Ovary (tissue), 7 donors: ENCODE measurements at regions not wholly inside any gene's neighbourhood (a gene's known extent, or its start where the extent isn't known, plus 50 kb on each side); places are given as distances from the start of the nearest gene placed in this dataset.

Source experiments
- DNase-seq, 5 donors: peaks; one replicate each; pipeline ENCODE4 v3.0.0-alpha.2; 2019 to 2020
- H3K27ac ChIP-seq, 2 donors: fragments of 200-600 bp; one replicate each; pipeline versions ENCODE4 v1.5.1 to v1.8.0; 2019 to 2022
- H3K27me3 ChIP-seq: fragments of 200-600 bp; one replicate; pipeline ENCODE4 v1.8.0; 2022
- H3K36me3 ChIP-seq: fragments of 200-600 bp; sonication (generic); one replicate; pipeline ENCODE4 v1.5.1; 2019
- H3K4me1 ChIP-seq: one replicate; pipeline ENCODE4 v1.8.1; 2013; ENCODE audit warnings: mild to moderate bottlenecking, moderate library complexity; ENCODE audit not compliant: insufficient read depth
- H3K4me3 ChIP-seq: fragments of 200-600 bp; sonication (generic); one replicate; pipeline ENCODE4 v1.5.1; 2017
- H3K9me3 ChIP-seq, 2 donors: fragments of 200-600 bp in 1 of 2; sonication (generic) in 1 of 2; one replicate each; pipeline versions ENCODE4 v1.5.1 to v1.8.1; 2013 to 2019; ENCODE audit warnings: mild to moderate bottlenecking in 1 of 2, moderate library complexity in 1 of 2
- CTCF ChIP-seq, 3 donors: fragments of 450-650 bp in 2 of 3; fragments of 200-600 bp in 1 of 3; IDR thresholded peaks; one replicate each; pipeline versions ENCODE4 v1.5.1 to v1.8.0; 2016 to 2022; ENCODE audit warnings: antibody characterized with exemption in 3 of 3, mild to moderate bottlenecking in 1 of 3
- EP300 ChIP-seq: sonication (generic); formaldehyde crosslinking; IDR thresholded peaks from one replicate; pipeline ENCODE4 v1.6.1; 2017; ENCODE audit warnings: antibody characterized with exemption
- POLR2A ChIP-seq: fragments of 450-650 bp; IDR thresholded peaks from one replicate; pipeline ENCODE4 v1.6.1; 2017; ENCODE audit warnings: antibody characterized with exemption, mild to moderate bottlenecking, moderate library complexity
- WGBS, 3 donors: extraction: QIAGEN DNeasy Blood & Tissue Kit in 1 of 3; methylation state at CpG; one replicate each; pipeline versions ENCODE4 v1.1.5 to v1.1.7; 2013 to 2017; 5-methylcytosine and 5-hydroxymethylcytosine counted together
- intact Hi-C, 4 donors: fragments of 100-400 bp; cut with DNase I; formaldehyde crosslinking; loops; one replicate each; pipeline versions ENCODE4 v1.11.0 to v1.15.1; 2022 to 2023
- donor health status: DM: no; HTN: no; CAD: no; lungs with moderate emphysema.
- donor health status: DM: no; HTN: no; CAD: no.
- donor health status: Bipolar disorder and iron deficiency.
- donor health status: DM: no; HTN: no; CAD: no.
- donor health status: DM: yes; HTN: yes; CAD: no.

DNA sequence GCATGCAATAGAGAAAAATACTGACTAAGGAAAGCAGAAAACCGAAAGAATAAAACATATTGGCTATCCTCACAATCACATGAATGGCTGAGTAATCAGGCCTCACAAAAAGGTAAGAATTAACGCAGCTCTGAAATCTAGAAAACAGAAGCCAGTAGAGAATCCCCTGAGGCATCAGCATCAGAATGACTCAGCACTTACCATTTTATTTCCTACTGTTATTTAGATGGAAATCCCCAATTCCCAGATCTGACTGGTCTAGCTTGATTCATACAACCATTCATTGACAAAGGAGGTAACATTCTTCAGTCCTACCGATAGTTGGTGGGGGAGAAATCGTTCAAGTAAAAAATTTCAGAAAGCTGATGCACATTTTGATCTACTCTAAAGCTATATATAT lies 1408.4 kb upstream of the WWC1 start:
- 84 to 86% (median 85%) methylated on average over 4 of the region's 4 CpGs for WGBS, 3 donors
- intact Hi-C loops = no loop called here
- TF ChIP-seq POLR2A = no peak
- no peaks in the 10 kb centered on the region for H3K27me3 ChIP-seq
- no peaks in the 10 kb centered on the region for H3K4me1 ChIP-seq
- H3K27ac ChIP-seq = no peak overlapping the region
- no peak overlapping the region for H3K4me3 ChIP-seq
- H3K36me3 ChIP-seq = no peaks in the 10 kb centered on the region
- H3K9me3 ChIP-seq = no peaks in the 10 kb centered on the region
- no peak for DNase-seq

DNA sequence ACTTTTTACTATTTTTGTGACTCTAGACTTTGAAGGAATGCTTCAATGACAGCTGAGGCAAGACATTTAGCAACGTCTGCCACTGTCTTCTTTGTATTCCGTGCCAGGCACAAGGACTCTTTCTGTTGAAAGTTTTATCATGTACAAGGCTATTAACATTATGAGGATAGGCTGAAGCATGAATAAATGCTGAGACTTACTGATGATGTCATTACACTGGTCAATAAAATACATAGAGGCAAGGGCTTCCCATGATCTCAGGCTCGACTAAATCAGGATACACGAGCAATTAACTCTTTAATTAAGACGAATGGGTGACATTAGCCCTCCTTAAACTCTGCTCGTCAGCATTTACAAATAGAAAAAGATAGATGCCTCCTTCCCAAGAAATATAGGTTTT lies 1393.3 kb upstream of the WWC1 start:
- Histone ChIP-seq H3K4me1 (no peaks in the 10 kb centered on the region), H3K4me3 (no peak overlapping the region), H3K36me3 (no peaks in the 10 kb centered on the region), H3K27ac (no peak overlapping the region), H3K27me3 (no peaks in the 10 kb centered on the region), H3K9me3 (no peaks in the 10 kb centered on the region)
- intact Hi-C loops = no loop called here
- DNase-seq = no peak
- TF ChIP-seq EP300 (no peak), POLR2A (no peak), CTCF (IDR thresholded peaks at IDR 0.05) (no peak)
- 29 to 40% (median 33%) methylated on average over 6 of the region's 6 CpGs for WGBS, 3 donors

- TF ChIP-seq EP300 (no peak), CTCF (IDR thresholded peaks at IDR 0.05) (no peak), POLR2A (no peak)
- Histone ChIP-seq H3K27me3 (no peaks in the 10 kb centered on the region), H3K9me3 (no peaks in the 10 kb centered on the region), H3K4me1 (no peaks in the 10 kb centered on the region), H3K27ac (no peak overlapping the region), H3K36me3 (no peaks in the 10 kb centered on the region), H3K4me3 (no peak overlapping the region)
- intact Hi-C loops = no loop called here
- DNase-seq = no peak
- 94 to 97% (median 96%) methylated on average over 5 of the region's 5 CpGs for WGBS, 3 donors
Observed at GRCh38 chr5:166899343-166899742, 1392.1 kb upstream of the WWC1 start.

- H3K27me3 ChIP-seq = no peaks in the 10 kb centered on the region
- no peaks in the 10 kb centered on the region for H3K4me1 ChIP-seq
- DNase-seq = no peak
- H3K36me3 ChIP-seq = no peaks in the 10 kb centered on the region
- intact Hi-C loops = no loop called here
- H3K9me3 ChIP-seq = no peaks in the 10 kb centered on the region
- no peak overlapping the region for H3K27ac ChIP-seq
- WGBS, 3 donors = 45 to 50% (median 48%) methylated on average over 7 of the region's 7 CpGs
- no peak overlapping the region for H3K4me3 ChIP-seq
- TF ChIP-seq CTCF (IDR thresholded peaks at IDR 0.05) (no peak), EP300 (no peak)
Observed at GRCh38 chr5:166904571-166904970, 1386.9 kb upstream of the WWC1 start.

GRCh38 chr5:166906991-166907713 lies 1384.3 kb upstream of the WWC1 start:
- Histone ChIP-seq H3K27ac (no peak overlapping the region), H3K9me3 (no peaks in the 10 kb centered on the region), H3K36me3 (no peaks in the 10 kb centered on the region), H3K4me3 (no peak overlapping the region), H3K27me3 (no peaks in the 10 kb centered on the region), H3K4me1 (no peaks in the 10 kb centered on the region)
- no peak for TF ChIP-seq CTCF (IDR thresholded peaks at IDR 0.05)
- no peak for DNase-seq
- 40 to 56% (median 52%) methylated on average over 6 of the region's 6 CpGs for WGBS, 3 donors
- intact Hi-C loops = no loop called here
